H1 (cell line): ENCODE measurements at regions not wholly inside any gene's neighbourhood (a gene's known extent, or its start where the extent isn't known, plus 50 kb on each side); places are given as distances from the start of the nearest gene placed in this dataset.

ENCODE experiments used
- CTCF ChIP-seq, 3 experiments: IDR thresholded peaks; 1 replicate in 2 of 3; 2 replicates in 1 of 3; pipeline versions ENCODE4 v1.5.1 to v1.6.1; 2011; ENCODE audit warnings: low read length in 3 of 3, mild to moderate bottlenecking in 3 of 3, inconsistent platforms in 2 of 3, low read depth in 1 of 3, moderate library complexity in 1 of 3; ENCODE audit not compliant: insufficient read depth in 1 of 3; ENCODE audit errors: control extremely low read depth in 1 of 3
- POLR2AphosphoS5 ChIP-seq: IDR thresholded peaks from 2 replicates; pipeline ENCODE4 v1.6.1; 2011; ENCODE audit warnings: low read depth, low read length

- no peak for TF ChIP-seq POLR2AphosphoS5
- TF ChIP-seq CTCF (IDR thresholded peaks at IDR 0.05; ENCODE audit: control extremely low read depth in 1 of 3, insufficient read depth in 1 of 3, low read depth in 1 of 3, low read length in 3 of 3) = no peak
Observed at GRCh38 chr16:29182501-29182900, 197.6 kb downstream of the LAT start.
